WTC11 (cell line): ENCODE measurements at regions not wholly inside any gene's neighbourhood (a gene's known extent, or its start where the extent isn't known, plus 50 kb on each side); places are given as distances from the start of the nearest gene placed in this dataset.

Experiments used
- ATAC-seq: fragments of 200-7000 bp; cut with Tn5 transposase; 2 replicates; pipeline ENCODE4 v1.10.0; 2021; ENCODE audit warnings: mild to moderate bottlenecking, moderate library complexity
- CTCF ChIA-PET: fragments of 300-600 bp; sonication (Branson Sonifier 250); formaldehyde crosslinking; loops from one replicate; lab custom pipeline; 2021; ENCODE audit warnings: antibody characterized with exemption; lab: Charles Lee
- POLR2A ChIA-PET: fragments of 350-600 bp; sonication (Branson Sonifier 250); formaldehyde crosslinking; loops from one replicate; lab custom pipeline; 2021; ENCODE audit warnings: antibody characterized with exemption; lab: Charles Lee
- DNase-seq: peaks from one replicate; pipeline ENCODE4 v3.0.0; 2021; ENCODE audit warnings: low spot score
- H3K27ac Mint-ChIP-seq: 2 replicates; pipeline ENCODE4 v1.8.0; 2021; ENCODE audit warnings: mixed read lengths
- H3K27me3 Mint-ChIP-seq: 2 replicates; pipeline ENCODE4 v1.8.0; 2021; ENCODE audit warnings: low read depth, mild to moderate bottlenecking, moderate library complexity, mixed read lengths
- H3K36me3 Mint-ChIP-seq: 2 replicates; pipeline ENCODE4 v1.8.0; 2021; ENCODE audit warnings: mixed read lengths
- H3K4me1 Mint-ChIP-seq: 2 replicates; pipeline ENCODE4 v1.8.0; 2022; ENCODE audit warnings: mixed read lengths
- H3K4me3 Mint-ChIP-seq: 2 replicates; pipeline ENCODE4 v1.8.0; 2021; ENCODE audit warnings: mild to moderate bottlenecking, moderate library complexity, mixed read lengths
- H3K9me3 Mint-ChIP-seq: 2 replicates; pipeline ENCODE4 v1.8.0; 2021; ENCODE audit warnings: mixed read lengths
- GABPB1 ChIP-seq: sonication (generic); formaldehyde crosslinking; IDR thresholded peaks from 2 replicates; pipeline ENCODE4 v1.8.1; 2023; ENCODE audit warnings: mild to moderate bottlenecking, missing genetic modification reagents
- GTF2I ChIP-seq: fragments of 250-450 bp; sonication (Bioruptor Pico); conservative IDR thresholded peaks from 2 replicates; pipeline ENCODE4 v1.4.0; 2021; ENCODE audit warnings: mild to moderate bottlenecking
- IRF2 ChIP-seq: sonication (generic); formaldehyde crosslinking; IDR thresholded peaks from 2 replicates; pipeline ENCODE4 v1.8.0; 2022; ENCODE audit warnings: low read depth, missing genetic modification reagents, borderline replicate concordance
- JAZF1 ChIP-seq: fragments of 250-450 bp; sonication (Bioruptor Pico); IDR thresholded peaks from 2 replicates; pipeline ENCODE4 v1.9.0; 2021; ENCODE audit warnings: moderate library complexity, mild to moderate bottlenecking, inconsistent platforms
- JUN ChIP-seq: sonication (generic); formaldehyde crosslinking; IDR thresholded peaks from 2 replicates; pipeline ENCODE4 v1.8.0; 2023; ENCODE audit warnings: mild to moderate bottlenecking, missing genetic modification reagents
- SP1 ChIP-seq: sonication (generic); formaldehyde crosslinking; conservative IDR thresholded peaks from 2 replicates; pipeline ENCODE4 v1.8.1; 2022; ENCODE audit warnings: missing genetic modification reagents
- TF ChIP-seq, protein P1 (sequence below): fragments of 250-450 bp; sonication (Bioruptor Pico); IDR thresholded peaks from 2 replicates; pipeline ENCODE4 v2.1.2; 2022; ENCODE audit warnings: mild to moderate bottlenecking, moderate library complexity
- TF ChIP-seq, protein P2 (sequence below): fragments of 250-450 bp; sonication (Bioruptor Pico); conservative IDR thresholded peaks from 2 replicates; pipeline ENCODE4 v1.9.0; 2021; ENCODE audit warnings: mild to moderate bottlenecking
- TF ChIP-seq, protein P3 (sequence below): sonication (generic); formaldehyde crosslinking; IDR thresholded peaks from 2 replicates; pipeline ENCODE4 v1.8.1; 2022; ENCODE audit warnings: low read depth, mild to moderate bottlenecking, moderate library complexity, missing genetic modification reagents, borderline replicate concordance
- TF ChIP-seq, protein P4 (sequence below): sonication (generic); formaldehyde crosslinking; IDR thresholded peaks from 2 replicates; pipeline ENCODE4 v1.8.0; 2023; ENCODE audit warnings: mild to moderate bottlenecking, missing genetic modification reagents
- TF ChIP-seq, protein P5 (sequence below): sonication (generic); formaldehyde crosslinking; IDR thresholded peaks from 2 replicates; pipeline ENCODE4 v1.8.0; 2022; ENCODE audit warnings: mild to moderate bottlenecking, missing genetic modification reagents
- TF ChIP-seq, protein P6 (sequence below): fragments of 250-450 bp; sonication (Bioruptor Pico); IDR thresholded peaks from 2 replicates; pipeline ENCODE4 v1.9.0; 2021; ENCODE audit warnings: mild to moderate bottlenecking
- TF ChIP-seq, protein P7 (sequence below): sonication (generic); formaldehyde crosslinking; IDR thresholded peaks from 2 replicates; pipeline ENCODE4 v1.8.1; 2022; ENCODE audit warnings: missing genetic modification reagents, borderline replicate concordance

DNA sequence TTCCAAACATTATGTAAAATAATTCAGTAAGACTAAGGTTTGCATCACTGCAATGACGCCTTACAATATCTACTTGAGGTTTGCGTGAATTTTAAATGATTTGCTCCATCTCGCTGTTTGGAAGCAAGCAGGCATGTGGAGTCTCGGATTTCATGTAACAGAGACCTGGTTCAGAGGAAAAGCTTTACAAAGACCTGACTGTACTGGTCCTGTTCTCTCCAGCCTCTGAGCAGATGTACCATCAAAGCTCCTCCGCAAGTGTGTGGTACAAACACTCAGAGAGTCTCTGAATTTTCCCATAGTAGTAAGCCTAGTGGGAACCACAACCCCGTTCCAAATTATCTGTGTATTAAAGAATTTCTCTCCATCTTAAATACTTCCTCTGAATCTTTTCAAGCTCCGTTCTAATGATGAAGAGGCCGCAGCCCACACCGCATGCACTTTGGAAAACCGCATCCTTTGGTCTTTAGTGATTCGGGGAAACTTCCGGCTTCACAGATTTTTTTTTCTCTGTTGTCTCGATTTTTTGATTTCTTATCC lies 728.1 kb upstream of the SOX11 start:
- POLR2A ChIA-PET: no interaction called here
- H3K4me3 Mint-ChIP-seq: no peak overlapping the region
- H3K4me1 Mint-ChIP-seq: no peaks in the 10 kb centered on the region
- DNase-seq (no peak), ATAC-seq (no peak)
- no peak overlapping the region for H3K27ac Mint-ChIP-seq
- CTCF ChIA-PET: no interaction called here
- H3K27me3 Mint-ChIP-seq: no peaks in the 10 kb centered on the region
- H3K36me3 Mint-ChIP-seq: peaks cover 69% of the 10 kb centered on the region
- H3K9me3 Mint-ChIP-seq: peaks cover 79% of the 10 kb centered on the region
- TF ChIP-seq IRF2 (CRISPR knock-in tag) (no peak), JUN (CRISPR knock-in tag) (no peak), JAZF1 (CRISPR knock-in tag) (no peak), GABPB1 (CRISPR knock-in tag) (no peak), GTF2I (no peak)
- TF ChIP-seq, protein P1, sequence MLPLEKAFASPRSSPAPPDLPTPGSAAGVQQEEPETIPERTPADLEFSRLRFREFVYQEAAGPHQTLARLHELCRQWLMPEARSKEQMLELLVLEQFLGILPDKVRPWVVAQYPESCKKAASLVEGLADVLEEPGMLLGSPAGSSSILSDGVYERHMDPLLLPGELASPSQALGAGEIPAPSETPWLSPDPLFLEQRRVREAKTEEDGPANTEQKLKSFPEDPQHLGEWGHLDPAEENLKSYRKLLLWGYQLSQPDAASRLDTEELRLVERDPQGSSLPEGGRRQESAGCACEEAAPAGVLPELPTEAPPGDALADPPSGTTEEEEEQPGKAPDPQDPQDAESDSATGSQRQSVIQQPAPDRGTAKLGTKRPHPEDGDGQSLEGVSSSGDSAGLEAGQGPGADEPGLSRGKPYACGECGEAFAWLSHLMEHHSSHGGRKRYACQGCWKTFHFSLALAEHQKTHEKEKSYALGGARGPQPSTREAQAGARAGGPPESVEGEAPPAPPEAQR (CRISPR knock-in tag): no peak
- TF ChIP-seq, protein P2, sequence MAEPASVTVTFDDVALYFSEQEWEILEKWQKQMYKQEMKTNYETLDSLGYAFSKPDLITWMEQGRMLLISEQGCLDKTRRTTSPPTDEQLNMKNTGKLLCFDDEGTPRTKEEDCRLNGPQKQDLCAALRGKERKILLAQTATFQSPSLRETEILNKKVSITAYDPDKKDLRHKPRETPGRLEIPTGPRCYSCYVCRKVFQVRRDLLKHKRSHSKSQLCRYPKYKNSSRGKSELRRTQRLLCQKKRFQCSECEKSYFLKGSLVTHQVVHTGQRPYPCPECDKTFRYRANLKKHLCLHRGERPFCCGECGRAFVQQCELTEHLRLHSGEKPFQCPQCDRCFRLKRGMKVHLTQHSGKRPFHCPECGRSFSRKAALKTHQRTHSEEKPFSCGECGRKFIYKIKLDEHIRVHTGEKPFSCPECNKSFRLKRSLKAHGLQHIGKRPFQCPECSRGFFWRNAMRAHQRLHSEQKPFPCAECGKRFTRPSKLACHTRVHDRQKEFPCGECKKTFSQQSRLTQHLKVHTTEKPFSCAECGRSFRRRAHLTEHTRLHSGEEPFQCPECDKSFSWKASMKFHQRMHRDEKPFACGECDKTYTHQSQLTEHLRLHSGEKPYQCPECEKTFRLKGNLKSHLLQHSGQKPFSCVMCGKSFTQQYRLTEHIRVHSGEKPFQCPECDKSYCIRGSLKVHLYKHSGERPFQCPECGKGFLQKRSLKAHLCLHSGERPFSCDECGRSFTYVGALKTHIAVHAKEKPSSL: no peak
- TF ChIP-seq, protein P3, sequence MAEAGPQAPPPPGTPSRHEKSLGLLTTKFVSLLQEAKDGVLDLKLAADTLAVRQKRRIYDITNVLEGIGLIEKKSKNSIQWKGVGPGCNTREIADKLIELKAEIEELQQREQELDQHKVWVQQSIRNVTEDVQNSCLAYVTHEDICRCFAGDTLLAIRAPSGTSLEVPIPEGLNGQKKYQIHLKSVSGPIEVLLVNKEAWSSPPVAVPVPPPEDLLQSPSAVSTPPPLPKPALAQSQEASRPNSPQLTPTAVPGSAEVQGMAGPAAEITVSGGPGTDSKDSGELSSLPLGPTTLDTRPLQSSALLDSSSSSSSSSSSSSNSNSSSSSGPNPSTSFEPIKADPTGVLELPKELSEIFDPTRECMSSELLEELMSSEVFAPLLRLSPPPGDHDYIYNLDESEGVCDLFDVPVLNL (CRISPR knock-in tag): no peak
- TF ChIP-seq, protein P4, sequence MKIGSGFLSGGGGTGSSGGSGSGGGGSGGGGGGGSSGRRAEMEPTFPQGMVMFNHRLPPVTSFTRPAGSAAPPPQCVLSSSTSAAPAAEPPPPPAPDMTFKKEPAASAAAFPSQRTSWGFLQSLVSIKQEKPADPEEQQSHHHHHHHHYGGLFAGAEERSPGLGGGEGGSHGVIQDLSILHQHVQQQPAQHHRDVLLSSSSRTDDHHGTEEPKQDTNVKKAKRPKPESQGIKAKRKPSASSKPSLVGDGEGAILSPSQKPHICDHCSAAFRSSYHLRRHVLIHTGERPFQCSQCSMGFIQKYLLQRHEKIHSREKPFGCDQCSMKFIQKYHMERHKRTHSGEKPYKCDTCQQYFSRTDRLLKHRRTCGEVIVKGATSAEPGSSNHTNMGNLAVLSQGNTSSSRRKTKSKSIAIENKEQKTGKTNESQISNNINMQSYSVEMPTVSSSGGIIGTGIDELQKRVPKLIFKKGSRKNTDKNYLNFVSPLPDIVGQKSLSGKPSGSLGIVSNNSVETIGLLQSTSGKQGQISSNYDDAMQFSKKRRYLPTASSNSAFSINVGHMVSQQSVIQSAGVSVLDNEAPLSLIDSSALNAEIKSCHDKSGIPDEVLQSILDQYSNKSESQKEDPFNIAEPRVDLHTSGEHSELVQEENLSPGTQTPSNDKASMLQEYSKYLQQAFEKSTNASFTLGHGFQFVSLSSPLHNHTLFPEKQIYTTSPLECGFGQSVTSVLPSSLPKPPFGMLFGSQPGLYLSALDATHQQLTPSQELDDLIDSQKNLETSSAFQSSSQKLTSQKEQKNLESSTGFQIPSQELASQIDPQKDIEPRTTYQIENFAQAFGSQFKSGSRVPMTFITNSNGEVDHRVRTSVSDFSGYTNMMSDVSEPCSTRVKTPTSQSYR (CRISPR knock-in tag): no peak
- TF ChIP-seq, protein P5, sequence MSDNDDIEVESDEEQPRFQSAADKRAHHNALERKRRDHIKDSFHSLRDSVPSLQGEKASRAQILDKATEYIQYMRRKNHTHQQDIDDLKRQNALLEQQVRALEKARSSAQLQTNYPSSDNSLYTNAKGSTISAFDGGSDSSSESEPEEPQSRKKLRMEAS (CRISPR knock-in tag): no peak
- TF ChIP-seq, protein P6, sequence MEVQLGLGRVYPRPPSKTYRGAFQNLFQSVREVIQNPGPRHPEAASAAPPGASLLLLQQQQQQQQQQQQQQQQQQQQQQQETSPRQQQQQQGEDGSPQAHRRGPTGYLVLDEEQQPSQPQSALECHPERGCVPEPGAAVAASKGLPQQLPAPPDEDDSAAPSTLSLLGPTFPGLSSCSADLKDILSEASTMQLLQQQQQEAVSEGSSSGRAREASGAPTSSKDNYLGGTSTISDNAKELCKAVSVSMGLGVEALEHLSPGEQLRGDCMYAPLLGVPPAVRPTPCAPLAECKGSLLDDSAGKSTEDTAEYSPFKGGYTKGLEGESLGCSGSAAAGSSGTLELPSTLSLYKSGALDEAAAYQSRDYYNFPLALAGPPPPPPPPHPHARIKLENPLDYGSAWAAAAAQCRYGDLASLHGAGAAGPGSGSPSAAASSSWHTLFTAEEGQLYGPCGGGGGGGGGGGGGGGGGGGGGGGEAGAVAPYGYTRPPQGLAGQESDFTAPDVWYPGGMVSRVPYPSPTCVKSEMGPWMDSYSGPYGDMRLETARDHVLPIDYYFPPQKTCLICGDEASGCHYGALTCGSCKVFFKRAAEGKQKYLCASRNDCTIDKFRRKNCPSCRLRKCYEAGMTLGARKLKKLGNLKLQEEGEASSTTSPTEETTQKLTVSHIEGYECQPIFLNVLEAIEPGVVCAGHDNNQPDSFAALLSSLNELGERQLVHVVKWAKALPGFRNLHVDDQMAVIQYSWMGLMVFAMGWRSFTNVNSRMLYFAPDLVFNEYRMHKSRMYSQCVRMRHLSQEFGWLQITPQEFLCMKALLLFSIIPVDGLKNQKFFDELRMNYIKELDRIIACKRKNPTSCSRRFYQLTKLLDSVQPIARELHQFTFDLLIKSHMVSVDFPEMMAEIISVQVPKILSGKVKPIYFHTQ (CRISPR knock-in tag): no peak

DNA sequence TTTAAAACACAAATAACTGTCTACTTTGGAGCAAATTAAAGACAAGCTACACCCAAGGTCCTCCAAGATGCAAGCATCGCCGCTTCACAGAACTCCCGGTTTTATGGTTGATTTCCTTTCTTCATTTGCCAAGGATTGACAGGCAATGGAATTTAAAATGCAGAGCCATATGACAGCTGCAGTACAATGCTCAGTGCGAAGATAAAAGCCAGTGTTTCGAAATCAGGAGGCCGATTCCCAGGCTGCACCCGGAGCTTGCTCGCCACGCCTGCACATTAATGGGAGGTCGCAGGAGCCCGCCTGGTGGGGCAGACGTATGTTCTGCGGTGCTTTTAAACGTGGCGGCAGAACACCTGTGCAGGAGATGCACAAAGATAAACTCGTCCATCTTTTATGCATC lies 727.6 kb upstream of the SOX11 start:
- Mint-ChIP-seq H3K4me1 (no peaks in the 10 kb centered on the region), H3K4me3 (no peak overlapping the region), H3K9me3 (peaks cover 79% of the 10 kb centered on the region), H3K27me3 (no peaks in the 10 kb centered on the region; the same call in 1 of the 2 replicates)
- POLR2A ChIA-PET: no interaction called here
- CTCF ChIA-PET: no interaction called here
- ATAC-seq: no peak
- no peak for TF ChIP-seq GTF2I
- TF ChIP-seq, protein P7, sequence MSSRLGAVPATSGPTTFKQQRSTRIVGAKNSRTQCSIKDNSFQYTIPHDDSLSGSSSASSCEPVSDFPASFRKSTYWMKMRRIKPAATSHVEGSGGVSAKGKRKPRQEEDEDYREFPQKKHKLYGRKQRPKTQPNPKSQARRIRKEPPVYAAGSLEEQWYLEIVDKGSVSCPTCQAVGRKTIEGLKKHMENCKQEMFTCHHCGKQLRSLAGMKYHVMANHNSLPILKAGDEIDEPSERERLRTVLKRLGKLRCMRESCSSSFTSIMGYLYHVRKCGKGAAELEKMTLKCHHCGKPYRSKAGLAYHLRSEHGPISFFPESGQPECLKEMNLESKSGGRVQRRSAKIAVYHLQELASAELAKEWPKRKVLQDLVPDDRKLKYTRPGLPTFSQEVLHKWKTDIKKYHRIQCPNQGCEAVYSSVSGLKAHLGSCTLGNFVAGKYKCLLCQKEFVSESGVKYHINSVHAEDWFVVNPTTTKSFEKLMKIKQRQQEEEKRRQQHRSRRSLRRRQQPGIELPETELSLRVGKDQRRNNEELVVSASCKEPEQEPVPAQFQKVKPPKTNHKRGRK (CRISPR knock-in tag): no peak
- no peak for TF ChIP-seq SP1
- TF ChIP-seq, all 79 proteins: peak for 0
- no peak for DNase-seq
- H3K27ac Mint-ChIP-seq: no peak overlapping the region
- H3K36me3 Mint-ChIP-seq: peaks cover 67% of the 10 kb centered on the region
